Fibroblast of the aortic adventitia (primary cell): ENCODE measurements at regions not wholly inside any gene's neighbourhood (a gene's known extent, or its start where the extent isn't known, plus 50 kb on each side); places are given as distances from the start of the nearest gene placed in this dataset.

Experiments used
- DNase-seq: peaks from one replicate; pipeline ENCODE4 v3.0.0-alpha.2; 2010; ENCODE audit warnings: low read depth
- H3K4me3 ChIP-seq: 2 replicates; pipeline ENCODE4 v1.5.1; 2011; ENCODE audit warnings: low read depth, mild to moderate bottlenecking, control low read depth, low read length, moderate library complexity
- CTCF ChIP-seq: IDR thresholded peaks from 2 replicates; pipeline ENCODE4 v1.5.1; 2011; ENCODE audit warnings: mild to moderate bottlenecking, low read length, control low read depth, inconsistent platforms; ENCODE audit not compliant: insufficient read depth

GRCh38 chr15:62241135-62241770, 76.2 kb upstream of the C2CD4B start:
- peak; percentile 26 for TF ChIP-seq CTCF
- DNase-seq, result no peak
- no peak overlapping the region for H3K4me3 ChIP-seq

GRCh38 chr15:62242999-62243398, 77.9 kb upstream of the C2CD4B start:
- TF ChIP-seq CTCF, result no peak
- DNase-seq, result no peak
- H3K4me3 ChIP-seq, result no peak overlapping the region

- no peak for TF ChIP-seq CTCF
- no peak overlapping the region for H3K4me3 ChIP-seq
- no peak for DNase-seq
These were observed 79.7 kb upstream of the C2CD4B start for GRCh38 chr15:62244762-62245161.

- no peak for TF ChIP-seq CTCF
- no peak overlapping the region for H3K4me3 ChIP-seq
- DNase-seq, result no peak
These were observed 83.3 kb upstream of the C2CD4B start for GRCh38 chr15:62248277-62248984.

- DNase-seq, result no peak
- no peak overlapping the region for H3K4me3 ChIP-seq
- TF ChIP-seq CTCF, result no peak
These were observed 84.4 kb upstream of the C2CD4B start for GRCh38 chr15:62249501-62249900.

- no peak for TF ChIP-seq CTCF
- no peak overlapping the region for H3K4me3 ChIP-seq
- DNase-seq, result no peak
These were observed 85.1 kb upstream of the C2CD4B start for GRCh38 chr15:62250186-62250585.
